Panc1 (cell line): ENCODE measurements at regions not wholly inside any gene's neighbourhood (a gene's known extent, or its start where the extent isn't known, plus 50 kb on each side); places are given as distances from the start of the nearest gene placed in this dataset.

Experiments
- ATAC-seq: fragments of 200-7000 bp; cut with Tn5 transposase; 2 replicates; pipeline ENCODE4 v1.9.1; 2020; ENCODE audit warnings: mild to moderate bottlenecking, moderate library complexity
- BruUV-seq: library from RNA; stranded (reverse); fragments of 400-500 nt; replicated peaks from 2 replicates; lab custom pipeline; 2021; lab: Mats Ljungman, UMichigan
- CTCF ChIA-PET: fragments of 300-600 bp; sonication (Branson Sonifier 250); formaldehyde crosslinking; loops from one replicate; lab custom pipeline; 2022; ENCODE audit warnings: antibody characterized with exemption; lab: Charles Lee
- POLR2A ChIA-PET: fragments of 300-600 bp; sonication (Branson Sonifier 250); formaldehyde crosslinking; loops from one replicate; lab custom pipeline; 2022; ENCODE audit warnings: antibody characterized with exemption; lab: Charles Lee
- DNase-seq: peaks from one replicate; pipeline ENCODE4 v3.0.0-alpha.2; 2010; ENCODE audit warnings: low read depth, low spot score
- H3K27ac ChIP-seq: 2 replicates; pipeline ENCODE4 v1.5.1; 2011; ENCODE audit warnings: mild to moderate bottlenecking, low read length, inconsistent platforms
- H3K27me3 ChIP-seq: fragments of 200-500 bp; sonication (Bioruptor generic); 2 replicates; pipeline ENCODE4 v1.6.0; 2014; ENCODE audit warnings: low read length, inconsistent platforms; ENCODE audit not compliant: control insufficient read depth, insufficient read depth
- H3K36me3 ChIP-seq: fragments of 200-500 bp; sonication (Bioruptor generic); 2 replicates; pipeline ENCODE4 v1.5.1; 2014; ENCODE audit warnings: inconsistent platforms, mild to moderate bottlenecking, low read length, moderate library complexity; ENCODE audit not compliant: control insufficient read depth, insufficient read depth
- H3K4me1 ChIP-seq: 2 replicates; pipeline ENCODE4 v1.5.1; 2011; ENCODE audit warnings: inconsistent platforms, mild to moderate bottlenecking, low read length, moderate library complexity; ENCODE audit not compliant: control insufficient read depth, insufficient read depth
- H3K4me3 ChIP-seq, 2 experiments: 2 replicates each; pipeline ENCODE4 v1.5.1; 2011 to 2012; ENCODE audit warnings: low read depth in 2 of 2, low read length in 2 of 2, mild to moderate bottlenecking in 2 of 2, inconsistent platforms in 1 of 2, moderate library complexity in 1 of 2
- H3K9me3 ChIP-seq: fragments of 200-500 bp; sonication (Bioruptor generic); 2 replicates; pipeline ENCODE4 v1.5.1; 2014; ENCODE audit warnings: low read depth, mild to moderate bottlenecking, inconsistent platforms, low read length, moderate library complexity; ENCODE audit not compliant: control insufficient read depth, insufficient read depth
- CTCF ChIP-seq: fragments of 450-650 bp; IDR thresholded peaks from 2 replicates; pipeline ENCODE4 v1.5.1; 2017; ENCODE audit warnings: mild to moderate bottlenecking
- POLR2AphosphoS5 ChIP-seq: IDR thresholded peaks from 2 replicates; pipeline ENCODE4 v1.6.1; 2012; ENCODE audit warnings: mild to moderate bottlenecking, low read depth, low read length, moderate library complexity
- REST ChIP-seq, 2 experiments: IDR thresholded peaks; 2 replicates each; pipeline ENCODE4 v1.6.1; 2011 to 2012; ENCODE audit warnings: low read depth in 2 of 2, control low read depth in 1 of 2, low read length in 1 of 2, mild to moderate bottlenecking in 1 of 2, moderate library complexity in 1 of 2; ENCODE audit not compliant: insufficient read depth in 1 of 2
- SIN3A ChIP-seq: IDR thresholded peaks from 2 replicates; pipeline ENCODE4 v1.6.1; 2012; ENCODE audit warnings: low read depth, mild to moderate bottlenecking, low read length, moderate library complexity, borderline replicate concordance; ENCODE audit not compliant: insufficient read depth
- TCF7L2 ChIP-seq: IDR thresholded peaks from 2 replicates; pipeline ENCODE4 v1.6.1; 2011; ENCODE audit warnings: mild to moderate bottlenecking, low read depth, low read length, inconsistent platforms
- in situ Hi-C: cut with HindIII; loops from 2 replicates; pipeline ENCODE4 v1.10.0; 2016; ENCODE audit warnings: low sequenced_read_pairs, low pct_unique_long_range_greater_than_20kb
- intact Hi-C: fragments of 100-400 bp; cut with micrococcal nuclease; formaldehyde crosslinking; loops from one replicate; pipeline ENCODE4 v1.10.0; 2022; ENCODE audit not compliant: unreplicated experiment

DNA sequence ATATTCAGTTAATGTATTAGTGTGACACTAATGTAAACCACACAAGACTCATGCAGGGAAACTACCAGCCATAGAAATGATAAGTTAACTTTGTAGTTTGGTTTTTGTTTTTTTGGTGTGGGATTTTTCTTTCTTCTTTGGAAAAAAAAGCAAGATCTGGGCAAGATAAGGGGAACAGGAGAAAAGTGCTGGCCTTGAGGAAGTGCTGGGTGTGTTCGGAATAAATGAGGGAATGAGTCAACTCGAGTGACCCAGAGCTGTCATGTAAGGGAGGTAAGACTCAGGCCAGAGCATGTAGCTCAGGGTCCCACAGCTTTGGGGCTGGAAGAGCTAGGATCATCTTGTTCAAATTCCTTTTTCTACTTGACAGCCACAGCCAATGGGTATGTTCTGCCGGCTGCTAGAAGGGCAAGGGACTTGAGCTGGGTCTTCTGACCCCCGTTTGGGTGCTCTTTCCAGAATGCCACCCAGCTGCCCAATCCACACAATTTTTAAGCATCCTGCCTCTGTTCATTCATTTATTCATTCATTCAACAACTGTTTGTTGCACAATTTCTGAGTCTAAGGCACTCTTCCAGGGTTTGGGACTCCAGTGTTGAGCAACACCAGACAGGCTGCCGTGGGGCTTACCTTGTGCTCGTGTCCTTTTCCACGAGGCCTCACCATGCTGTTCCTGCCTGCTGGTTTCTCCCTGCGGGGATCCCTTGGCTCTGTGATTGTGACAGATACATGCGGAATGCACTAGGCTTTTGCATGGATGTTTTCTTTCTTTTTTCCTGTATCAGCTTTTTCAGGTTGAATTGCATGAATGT, 54.5 kb downstream of the CLDN34 start:
- Histone ChIP-seq H3K27ac (no peak overlapping the region), H3K36me3 (no peaks in the 10 kb centered on the region; the same call in 1 of the 2 replicates), H3K4me3 (no peak overlapping the region), H3K27me3 (no peaks in the 10 kb centered on the region), H3K4me1 (no peaks in the 10 kb centered on the region; the same call in 1 of the 2 replicates), H3K9me3 (no peaks in the 10 kb centered on the region)
- ATAC-seq: no peak
- TF ChIP-seq TCF7L2 (no peak), REST (IDR thresholded peaks at IDR 0.05; ENCODE audit: insufficient read depth in 1 of 2, low read depth in 2 of 2, low read length in 1 of 2) (no peak), POLR2AphosphoS5 (no peak), SIN3A (no peak), CTCF (no peak)
- ChIA-PET CTCF (no interaction called here), POLR2A (no interaction called here)
- in situ Hi-C loops (no loop called here), intact Hi-C loops (no loop called here)
- no peak for DNase-seq
- no TSS peak for BruUV-seq

- no peak for TF ChIP-seq SIN3A
- TF ChIP-seq REST (IDR thresholded peaks at IDR 0.05; ENCODE audit: insufficient read depth in 1 of 2, low read depth in 2 of 2, low read length in 1 of 2): no peak
- Histone ChIP-seq H3K4me1 (no peaks in the 10 kb centered on the region; the same call in 1 of the 2 replicates), H3K9me3 (no peaks in the 10 kb centered on the region), H3K27me3 (no peaks in the 10 kb centered on the region), H3K27ac (no peak overlapping the region), H3K36me3 (no peaks in the 10 kb centered on the region; the same call in 1 of the 2 replicates), H3K4me3 (no peak overlapping the region)
- no peak for DNase-seq
- in situ Hi-C loops (no loop called here), intact Hi-C loops (no loop called here)
- POLR2A ChIA-PET: no interaction called here
- no TSS peak for BruUV-seq
- ATAC-seq: no peak
- CTCF ChIA-PET: no interaction called here
These were observed 55.0 kb downstream of the CLDN34 start for GRCh38 chrX:10022273-10022541.
